H1 (cell line): ENCODE measurements at regions not wholly inside any gene's neighbourhood (a gene's known extent, or its start where the extent isn't known, plus 50 kb on each side); places are given as distances from the start of the nearest gene placed in this dataset.

ENCODE experiments used
- RBBP5 ChIP-seq: IDR thresholded peaks from 2 replicates; pipeline ENCODE4 v1.7.1; 2012; ENCODE audit warnings: low read depth, mild to moderate bottlenecking, inconsistent platforms, low read length, moderate library complexity, borderline replicate concordance
- SIN3A ChIP-seq, 2 experiments: IDR thresholded peaks in 1 of 2; conservative IDR thresholded peaks in 1 of 2; 2 replicates each; pipeline ENCODE4 v1.6.1; 2011 to 2012; ENCODE audit warnings: low read length in 2 of 2, improper control_type of control experiment in 1 of 2, low read depth in 1 of 2, mild to moderate bottlenecking in 1 of 2
- ZNF274 ChIP-seq: IDR thresholded peaks from 2 replicates; pipeline ENCODE4 v1.7.0; 2012; ENCODE audit warnings: low read length, borderline replicate concordance; ENCODE audit errors: extremely low read depth
- TF ChIP-seq, protein P1 (sequence below), 3 experiments: IDR thresholded peaks; 1 replicate in 2 of 3; 2 replicates in 1 of 3; pipeline versions ENCODE4 v1.5.1 to v1.6.1; 2011; ENCODE audit warnings: low read length in 3 of 3, mild to moderate bottlenecking in 3 of 3, inconsistent platforms in 2 of 3, low read depth in 1 of 3, moderate library complexity in 1 of 3; ENCODE audit not compliant: insufficient read depth in 1 of 3; ENCODE audit errors: control extremely low read depth in 1 of 3

GRCh38 chr10:10886861-10887531, 130.7 kb upstream of the CELF2 start:
- TF ChIP-seq, protein P1, sequence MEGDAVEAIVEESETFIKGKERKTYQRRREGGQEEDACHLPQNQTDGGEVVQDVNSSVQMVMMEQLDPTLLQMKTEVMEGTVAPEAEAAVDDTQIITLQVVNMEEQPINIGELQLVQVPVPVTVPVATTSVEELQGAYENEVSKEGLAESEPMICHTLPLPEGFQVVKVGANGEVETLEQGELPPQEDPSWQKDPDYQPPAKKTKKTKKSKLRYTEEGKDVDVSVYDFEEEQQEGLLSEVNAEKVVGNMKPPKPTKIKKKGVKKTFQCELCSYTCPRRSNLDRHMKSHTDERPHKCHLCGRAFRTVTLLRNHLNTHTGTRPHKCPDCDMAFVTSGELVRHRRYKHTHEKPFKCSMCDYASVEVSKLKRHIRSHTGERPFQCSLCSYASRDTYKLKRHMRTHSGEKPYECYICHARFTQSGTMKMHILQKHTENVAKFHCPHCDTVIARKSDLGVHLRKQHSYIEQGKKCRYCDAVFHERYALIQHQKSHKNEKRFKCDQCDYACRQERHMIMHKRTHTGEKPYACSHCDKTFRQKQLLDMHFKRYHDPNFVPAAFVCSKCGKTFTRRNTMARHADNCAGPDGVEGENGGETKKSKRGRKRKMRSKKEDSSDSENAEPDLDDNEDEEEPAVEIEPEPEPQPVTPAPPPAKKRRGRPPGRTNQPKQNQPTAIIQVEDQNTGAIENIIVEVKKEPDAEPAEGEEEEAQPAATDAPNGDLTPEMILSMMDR (IDR thresholded peaks at IDR 0.05; ENCODE audit: control extremely low read depth in 1 of 3, insufficient read depth in 1 of 3, low read depth in 1 of 3, low read length in 3 of 3), result no peak
- TF ChIP-seq ZNF274 (no peak), RBBP5 (no peak), SIN3A (conservative IDR thresholded peaks at IDR 0.05 in 1 of 2, IDR thresholded peaks at IDR 0.05 in 1 of 2; ENCODE audit: low read depth in 1 of 2, low read length in 2 of 2) (no peak)
